DMS53 treated with DMSO at 0.1 percent for 48 hours (cell line): ENCODE measurements at regions not wholly inside any gene's neighbourhood (a gene's known extent, or its start where the extent isn't known, plus 50 kb on each side); places are given as distances from the start of the nearest gene placed in this dataset.
"Not testable (repeated sequence)": the region's sequence is repeated elsewhere in the genome, so short reads cannot be mapped to it uniquely, and the experiment has no call there.

ENCODE experiments used
- DNase-seq: peaks from one replicate; lab custom pipeline; 2025; ENCODE audit not compliant: unreplicated experiment; lab: John Stamatoyannopoulos, UW

DNA sequence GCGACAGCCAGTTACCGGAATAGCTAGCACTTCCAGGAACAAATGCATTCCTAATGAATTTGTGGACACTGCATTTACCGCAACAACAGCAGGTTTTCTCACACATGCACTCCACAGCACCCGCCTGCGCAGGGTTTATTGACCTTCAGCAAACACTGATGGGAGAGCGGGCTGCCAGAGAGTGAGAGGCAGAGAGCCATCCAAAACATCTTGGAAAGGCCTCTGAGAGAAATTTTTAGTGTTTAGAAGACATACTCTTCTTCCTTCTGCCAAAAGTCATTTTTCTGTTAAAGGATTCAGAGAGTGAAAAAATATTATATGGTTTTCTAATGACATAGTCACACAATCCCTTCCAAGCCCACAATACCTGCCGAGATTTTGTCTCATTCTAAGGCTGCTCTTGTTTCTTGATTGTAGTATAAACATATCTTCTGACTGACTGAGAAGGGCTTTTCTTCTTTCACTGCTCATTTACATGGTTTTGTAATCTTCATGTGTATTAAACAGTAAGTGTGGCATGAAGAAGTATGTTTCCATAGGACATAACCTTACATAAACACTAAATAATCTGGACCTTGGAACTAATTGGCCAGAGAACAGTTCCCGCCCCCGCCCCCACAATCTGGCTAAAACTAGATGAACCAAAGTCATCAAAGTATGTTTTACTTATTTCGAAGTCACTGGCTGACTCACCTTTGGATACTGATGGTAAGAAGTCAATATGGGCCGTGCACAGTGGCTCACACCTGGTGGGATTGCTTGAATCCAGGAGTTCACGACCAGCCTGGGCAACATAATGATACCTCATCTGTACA lies 432.5 kb upstream of the MEF2C start:
- peak; percentile 68 for DNase-seq

DNA sequence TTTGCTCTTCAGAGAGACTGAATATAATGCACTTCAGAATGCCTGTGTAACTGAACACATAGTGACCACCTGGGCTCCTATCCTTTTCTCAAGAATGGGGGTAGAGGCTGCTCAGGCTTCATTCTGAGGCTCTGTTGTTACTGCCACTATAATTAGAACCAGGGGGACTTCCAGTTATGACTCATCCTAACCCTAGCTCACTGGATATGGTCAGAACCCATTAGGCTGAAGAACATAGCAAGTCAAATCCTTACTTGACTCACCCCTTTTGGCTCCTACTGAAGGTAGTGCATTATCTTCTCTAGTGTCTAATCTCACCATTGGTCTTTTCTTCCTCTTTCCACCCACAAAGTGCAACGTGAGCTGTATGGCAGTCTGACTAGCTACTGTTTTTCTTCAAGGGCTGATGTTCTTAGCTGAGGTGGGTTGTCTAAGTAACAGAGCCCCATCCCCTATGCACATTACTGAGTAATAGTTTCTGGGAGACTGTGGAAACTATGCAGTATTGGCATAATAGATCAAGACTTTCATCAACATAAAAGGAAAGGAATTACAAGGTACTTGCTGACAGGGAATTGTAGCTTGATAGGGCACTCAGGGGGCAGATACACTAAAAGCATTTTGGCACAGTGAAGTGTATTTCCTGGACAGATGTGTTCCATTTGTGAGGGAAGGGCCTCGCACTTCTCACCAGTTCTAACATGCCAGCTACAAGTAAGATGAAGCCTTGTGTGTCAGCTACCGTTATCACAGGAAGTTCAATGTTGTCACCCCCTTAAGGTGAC lies 431.0 kb upstream of the MEF2C start:
- DNase-seq = peak; percentile 22

DNA sequence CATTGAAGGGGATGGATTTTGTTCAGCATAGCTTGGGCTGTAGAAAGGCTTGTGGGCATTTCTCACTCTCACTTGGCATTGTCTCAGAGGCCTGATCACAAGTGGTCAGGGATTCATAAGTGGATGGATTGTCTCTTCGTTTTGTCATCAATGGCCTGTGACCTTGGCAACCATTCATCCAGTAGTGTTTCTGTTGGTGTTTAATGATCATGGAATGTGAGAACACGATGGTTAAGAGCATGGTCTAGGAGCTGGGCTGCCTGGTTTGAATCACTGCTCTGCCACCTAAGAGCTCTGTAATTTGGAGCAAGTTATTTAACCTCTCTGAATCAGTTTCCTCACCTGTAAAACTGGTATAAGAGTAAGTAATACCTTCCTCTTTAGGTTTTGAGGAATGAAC lies 430.1 kb upstream of the MEF2C start:
- no peak for DNase-seq

DNA sequence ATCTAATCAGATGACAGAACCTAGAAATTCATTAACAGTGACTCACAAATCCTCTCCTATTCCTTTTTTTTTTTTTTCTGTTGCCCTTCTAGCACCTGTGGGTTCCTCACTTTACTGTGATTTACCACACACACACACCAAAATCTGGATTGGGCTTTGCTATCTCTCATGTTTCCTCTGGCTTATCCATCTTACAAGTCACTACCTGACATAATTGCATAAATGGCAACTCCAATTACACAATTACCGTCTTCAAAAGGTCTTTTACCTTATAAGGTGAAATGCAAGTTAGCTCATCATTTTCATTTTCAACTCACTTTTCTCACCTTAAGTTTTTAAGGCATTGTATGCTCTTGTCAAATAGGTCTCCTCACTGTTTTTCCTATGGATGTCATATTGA lies 426.3 kb upstream of the MEF2C start:
- DNase-seq = no peak

DNA sequence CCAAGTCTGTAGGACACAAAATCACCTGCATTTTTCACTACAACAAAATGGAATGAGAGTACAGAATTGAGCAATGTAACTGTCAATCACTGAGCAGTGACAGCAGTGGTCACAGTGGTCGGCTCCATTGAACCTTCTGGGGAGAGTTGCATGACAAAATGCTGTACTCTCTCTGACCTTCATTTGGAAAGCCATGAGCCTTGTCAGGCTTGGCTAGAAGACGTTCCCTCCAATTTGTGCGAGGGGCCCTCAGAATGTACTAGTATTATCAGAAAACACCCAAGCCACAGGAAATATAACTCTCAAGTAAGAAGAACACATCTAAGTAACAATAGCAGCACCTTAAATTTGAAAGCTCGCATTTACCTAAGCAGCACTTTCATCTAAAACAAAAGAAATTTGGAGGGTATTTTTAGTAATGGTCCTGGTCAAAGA lies 425.6 kb upstream of the MEF2C start:
- DNase-seq = no peak

DNA sequence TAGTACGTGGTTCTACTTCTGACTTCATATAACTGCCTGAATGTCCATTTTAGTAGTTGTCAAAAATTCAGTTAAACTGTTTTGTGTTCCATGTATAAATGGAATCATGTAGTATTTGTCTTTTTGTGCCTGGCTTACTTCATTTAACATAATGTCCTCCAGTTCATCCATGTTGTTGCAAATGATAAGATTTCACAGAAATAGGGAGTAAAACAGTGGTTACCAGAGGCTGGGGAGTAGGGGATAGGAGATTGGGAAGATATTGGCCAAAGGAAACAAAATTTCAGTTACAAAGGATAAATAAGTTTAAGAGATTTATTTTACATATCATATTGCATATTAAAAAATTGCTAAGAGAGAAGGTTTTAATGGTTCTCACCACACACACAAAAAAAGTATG lies 425.0 kb upstream of the MEF2C start:
- no peak for DNase-seq

DNA sequence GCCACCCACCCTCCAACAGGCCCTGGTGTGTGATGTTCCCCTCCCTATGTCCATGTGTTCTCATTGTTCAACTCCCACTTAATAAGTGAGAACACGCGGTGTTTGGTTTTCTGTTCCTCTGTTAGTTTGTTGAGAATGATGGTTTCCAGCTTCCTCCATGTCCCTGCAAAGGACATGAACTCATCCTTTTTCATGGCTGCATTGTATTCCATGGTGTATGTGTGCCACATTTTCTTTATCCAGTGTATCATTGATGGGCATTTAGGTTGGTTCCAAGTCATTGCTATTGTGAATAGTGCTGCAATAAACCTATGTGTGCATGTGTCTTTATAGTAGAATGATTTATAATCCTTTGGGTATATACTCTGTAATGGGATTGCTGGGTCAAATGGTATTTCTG lies 424.2 kb upstream of the MEF2C start:
- DNase-seq = not testable (repeated sequence)

DNA sequence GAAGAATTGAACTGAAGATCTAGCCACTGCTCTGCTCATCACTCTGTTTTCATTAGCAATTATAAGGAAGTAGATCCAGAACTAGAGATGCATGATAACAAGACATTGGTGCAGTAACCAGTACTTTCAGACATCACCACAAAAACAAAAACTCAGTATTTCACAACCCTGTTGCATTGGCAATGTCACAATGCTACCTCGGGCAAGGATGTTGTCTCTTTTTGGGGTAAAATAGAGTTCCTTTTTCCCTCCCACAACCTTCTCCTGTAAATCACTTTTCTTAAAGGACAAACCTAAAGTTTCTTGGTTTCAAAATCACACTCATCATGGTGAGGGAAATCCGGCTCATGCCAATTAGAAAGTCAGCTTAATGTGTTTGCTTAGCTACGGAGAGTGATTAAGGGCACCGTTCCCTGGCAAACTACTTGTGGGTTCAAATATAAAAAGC lies 420.1 kb upstream of the MEF2C start:
- no peak for DNase-seq

DNA sequence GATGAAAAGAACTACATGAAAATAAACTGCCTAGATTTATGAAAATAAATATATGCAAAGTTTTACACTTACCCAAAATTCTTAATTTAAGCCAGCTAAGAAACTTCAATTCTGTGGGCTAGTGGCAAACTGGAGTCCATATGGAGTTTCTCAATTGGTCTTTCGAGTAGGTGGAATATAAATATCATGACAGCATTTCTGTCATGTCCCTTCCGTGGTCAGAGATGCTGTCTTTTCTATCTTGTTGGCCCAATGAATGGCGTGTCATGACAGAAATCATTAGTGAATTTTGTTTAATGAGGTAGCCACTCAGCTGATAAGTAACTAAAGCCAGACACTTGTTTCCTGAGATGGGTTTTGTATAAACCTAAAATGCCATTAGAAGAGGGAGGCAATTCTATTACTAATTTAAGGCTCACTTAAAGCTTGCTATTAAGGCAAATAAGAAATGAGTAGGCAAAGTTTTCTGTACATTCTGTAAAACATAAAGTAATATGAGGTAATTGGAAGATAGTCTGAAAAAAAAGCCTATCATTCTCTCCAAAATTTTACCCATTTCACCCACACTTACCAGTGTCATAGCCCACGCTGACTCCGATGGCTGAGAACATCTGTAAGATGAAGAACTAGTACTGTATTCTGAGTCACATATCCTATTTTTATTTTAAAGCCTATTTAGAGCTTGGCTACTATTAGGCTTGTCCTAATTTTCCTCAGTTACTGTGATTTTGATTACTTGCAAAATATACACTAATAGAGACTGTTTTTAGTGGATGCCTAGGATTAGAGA lies 419.3 kb upstream of the MEF2C start:
- DNase-seq = no peak

DNA sequence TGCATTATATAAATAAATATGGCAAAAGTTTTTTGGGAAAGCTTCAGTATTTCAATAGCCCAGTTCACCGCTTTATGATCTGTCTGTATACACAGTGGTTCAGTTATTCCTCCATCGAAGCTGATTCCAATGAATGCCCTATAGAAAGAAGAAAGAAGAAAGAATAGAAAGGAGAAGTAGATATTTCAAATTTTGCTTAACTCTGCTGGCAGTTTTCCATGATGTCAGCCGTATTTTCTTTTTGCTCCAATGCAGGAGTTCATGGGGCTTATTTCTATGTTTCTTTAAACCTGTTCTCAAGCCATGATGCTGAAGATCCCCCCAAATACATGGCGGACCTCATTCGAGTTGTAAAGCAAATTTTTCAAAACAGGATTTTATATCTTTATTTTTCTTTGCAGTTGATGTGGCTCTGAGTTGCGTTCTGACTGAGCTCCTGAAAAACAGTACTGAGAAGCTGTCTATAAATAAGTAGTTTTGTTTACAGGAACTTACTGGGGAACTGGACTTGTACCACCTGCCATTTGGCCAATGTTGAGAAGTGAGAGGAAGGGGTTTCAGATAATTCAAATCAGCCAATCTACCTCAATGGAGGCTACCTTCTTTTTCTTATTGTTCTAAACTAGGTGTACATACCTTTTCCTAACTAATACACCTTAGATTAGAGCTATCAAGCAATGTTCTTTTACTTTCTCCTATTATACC lies 418.5 kb upstream of the MEF2C start:
- DNase-seq = no peak

DNA sequence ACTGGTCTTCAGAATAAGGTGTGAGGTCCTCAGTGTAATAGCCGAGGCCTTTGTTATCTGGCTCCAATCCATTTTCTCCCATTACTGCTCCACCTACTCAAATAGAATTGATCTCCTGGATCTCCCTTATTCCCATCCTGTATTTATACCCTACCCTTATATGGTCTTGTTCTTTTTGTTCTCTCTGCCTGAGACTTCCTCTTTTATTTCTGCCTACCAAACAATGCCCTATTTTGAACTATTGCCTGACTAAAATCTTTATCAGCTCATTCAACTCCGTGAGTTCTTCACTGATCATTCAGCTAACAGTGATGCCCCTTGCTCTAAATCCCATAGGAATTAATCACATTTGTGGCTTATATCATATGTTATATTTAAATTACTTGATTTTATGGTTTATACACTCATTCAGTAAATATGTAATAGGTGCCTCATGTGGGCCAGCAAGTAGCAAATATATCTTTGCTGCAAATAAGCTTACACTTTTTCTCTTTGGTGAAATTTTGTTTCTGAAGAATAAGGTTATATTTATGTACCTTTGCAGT lies 417.5 kb upstream of the MEF2C start:
- no peak for DNase-seq

DNA sequence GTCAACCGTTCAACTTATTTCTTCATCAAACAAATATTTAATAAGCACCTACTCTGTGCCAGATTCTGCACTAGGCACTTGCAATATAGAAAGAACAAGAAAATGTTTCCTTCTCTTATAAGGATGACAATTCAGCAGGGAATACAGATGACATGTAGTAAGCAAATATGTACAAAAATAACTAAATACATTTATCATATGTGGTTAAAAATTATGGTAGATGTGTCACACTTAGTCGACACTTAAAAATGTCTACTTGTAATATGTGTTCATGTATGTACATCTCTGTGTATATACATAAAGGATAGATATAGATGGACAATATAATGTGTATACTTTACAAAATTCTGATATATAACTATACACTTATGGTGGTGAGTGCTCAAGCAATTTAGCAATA lies 417.0 kb upstream of the MEF2C start:
- DNase-seq = no peak

DNA sequence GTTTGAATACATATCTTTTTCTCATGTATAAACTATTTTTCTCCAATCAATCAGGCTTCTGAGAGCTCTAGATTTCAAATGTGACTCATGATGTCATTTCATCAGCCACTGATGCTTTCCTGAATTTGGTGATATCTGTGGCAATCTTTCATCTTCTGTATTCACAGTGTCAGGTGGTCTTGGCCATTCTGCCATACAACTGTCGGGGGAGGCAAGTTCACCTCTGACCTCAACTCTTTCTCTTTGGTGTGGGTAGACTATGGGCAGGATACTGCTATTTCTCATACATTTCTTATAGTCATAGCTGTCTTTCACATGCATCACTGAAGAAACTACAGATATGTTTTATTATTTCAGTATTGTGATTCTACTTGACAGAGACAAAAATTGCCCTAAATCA lies 414.1 kb upstream of the MEF2C start:
- DNase-seq = no peak

DNA sequence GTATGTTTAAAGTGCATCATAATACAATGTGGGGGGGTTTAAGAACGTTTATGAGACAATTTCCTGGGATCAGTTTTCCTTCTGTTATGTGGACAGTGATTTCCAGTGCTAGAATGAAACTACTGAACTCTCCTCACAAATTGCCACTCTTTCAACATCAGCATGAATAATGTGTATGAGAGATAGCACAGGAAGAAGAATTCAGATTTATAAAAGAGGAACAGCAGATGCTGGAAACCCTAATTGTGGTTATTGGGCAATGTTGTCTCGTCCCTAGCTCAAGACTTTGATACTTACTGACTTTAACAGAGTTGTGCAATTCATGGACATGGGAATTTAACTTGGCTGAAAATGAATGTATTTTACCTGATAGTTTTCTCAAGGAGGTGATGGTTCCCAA lies 410.8 kb upstream of the MEF2C start:
- no peak for DNase-seq

DNA sequence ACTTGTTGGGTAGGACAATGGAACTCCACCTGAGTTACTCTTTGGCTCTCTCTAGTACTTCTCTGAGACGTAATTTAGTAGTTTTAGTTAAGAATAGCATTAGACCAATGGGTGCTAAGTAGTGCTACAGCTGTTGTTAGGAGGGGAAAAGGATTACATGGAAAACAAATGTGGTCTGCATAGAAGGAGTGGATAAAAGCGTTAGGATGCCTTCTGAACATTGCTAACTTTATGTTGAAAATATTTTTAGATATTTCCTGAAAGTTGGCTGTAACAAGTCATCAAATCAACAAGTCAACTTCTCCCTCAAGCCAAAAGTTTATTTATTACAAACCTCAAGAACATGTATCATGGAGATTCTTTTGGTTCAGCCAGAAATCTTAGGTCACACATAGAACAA lies 409.5 kb upstream of the MEF2C start:
- DNase-seq = no peak

DNA sequence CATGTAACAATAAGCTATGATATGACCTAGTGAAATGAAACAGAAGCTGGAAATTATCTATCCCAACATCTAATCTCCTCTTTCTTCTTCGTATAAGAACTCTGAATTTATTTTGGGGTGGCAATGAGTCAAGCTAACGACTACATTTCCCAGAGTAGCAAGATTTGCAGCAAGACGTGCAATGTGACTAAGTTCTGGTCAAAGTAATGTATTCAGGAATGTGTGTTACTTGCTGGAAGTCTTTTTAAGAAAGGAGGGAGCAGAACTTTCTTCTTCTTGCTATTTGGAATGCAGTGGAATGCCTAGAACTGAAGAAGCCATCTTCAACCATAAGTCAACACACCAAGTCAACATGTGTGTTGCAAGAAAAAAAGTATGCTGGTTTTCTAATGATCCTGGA lies 406.6 kb upstream of the MEF2C start:
- DNase-seq = no peak

DNA sequence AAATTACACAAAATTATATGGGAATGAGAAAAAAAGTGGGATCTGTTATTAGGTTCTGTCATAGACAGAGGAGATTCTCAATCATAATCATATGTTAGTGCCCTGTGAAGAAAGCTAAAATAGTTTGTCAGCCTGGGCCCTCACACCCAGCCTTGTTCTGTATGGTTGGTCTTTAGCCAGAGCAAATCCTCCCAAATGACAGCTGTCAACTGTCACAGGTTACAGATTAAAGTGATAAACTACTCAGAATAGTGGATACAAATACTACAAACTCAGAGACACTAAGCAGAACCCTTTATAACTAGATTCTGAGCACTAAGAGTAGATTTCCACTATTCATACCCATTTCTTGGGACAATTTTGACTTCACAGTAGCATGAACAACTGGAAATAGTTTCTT lies 405.0 kb upstream of the MEF2C start:
- no peak for DNase-seq

DNA sequence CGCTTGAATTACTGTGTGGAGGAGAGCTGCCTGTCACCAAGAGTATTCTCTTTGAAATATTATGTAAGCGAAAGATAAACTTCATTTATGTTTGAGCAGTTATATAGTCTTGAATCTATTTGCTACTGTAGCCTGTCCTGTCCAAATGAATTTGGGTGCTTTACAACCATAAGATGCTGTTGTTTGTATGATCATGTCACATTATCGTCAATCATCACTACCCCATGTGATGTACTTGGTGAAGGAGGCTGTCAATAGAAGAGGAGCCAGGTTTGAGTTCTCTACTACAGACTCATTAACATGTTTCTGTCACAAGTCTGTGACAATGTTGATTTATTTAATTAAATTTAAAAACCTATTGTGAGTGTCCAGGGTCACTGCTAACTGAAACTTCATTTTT lies 403.3 kb upstream of the MEF2C start:
- DNase-seq = no peak

DNA sequence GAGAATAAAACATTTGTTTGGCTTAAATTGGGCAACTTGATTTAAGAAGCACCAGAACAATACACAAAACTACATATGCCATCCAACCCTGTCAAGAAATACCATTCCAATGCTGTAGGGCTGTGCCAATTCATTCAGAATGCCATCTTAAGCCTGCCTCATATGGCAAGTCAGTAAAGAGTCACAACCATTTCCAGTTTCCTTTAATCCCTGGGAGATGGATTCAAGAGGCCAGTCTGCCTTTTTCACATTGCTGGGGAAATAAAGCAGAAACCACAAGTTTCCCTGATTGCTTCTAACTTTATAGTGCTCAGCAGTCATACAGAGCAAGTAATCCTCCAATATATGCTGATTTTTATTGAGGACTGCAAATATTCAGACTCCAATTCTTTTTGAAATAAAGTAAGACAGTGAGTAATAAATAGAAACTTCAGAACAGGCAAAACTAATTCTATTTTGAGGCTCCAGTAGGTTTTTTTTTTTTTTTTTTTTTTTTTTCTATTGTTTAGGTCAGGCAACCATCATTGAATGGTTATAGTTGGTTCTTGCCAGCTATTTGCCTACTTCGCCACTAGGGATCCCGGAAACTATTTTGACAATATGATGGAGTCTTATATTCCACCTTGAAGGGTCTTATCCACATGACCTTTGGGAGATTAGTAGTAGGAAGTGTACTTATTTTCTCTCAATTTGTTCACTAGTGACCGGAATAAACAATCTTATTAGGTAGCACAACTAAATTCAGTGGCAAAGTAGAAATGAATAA lies 400.9 kb upstream of the MEF2C start:
- DNase-seq = no peak
